ENCODE measurements at regions not wholly inside any gene's neighbourhood (a gene's known extent, or its start where the extent isn't known, plus 50 kb on each side); places are given as distances from the start of the nearest gene placed in this dataset.

- no peak overlapping the region for H3K27ac ChIP-seq
- TF ChIP-seq CTCF (IDR thresholded peaks at IDR 0.05) (no peak), ZFX (IDR thresholded peaks at IDR 0.05; ENCODE audit: borderline replicate concordance) (no peak)
These were observed 163.4 kb upstream of the CHRM3 start for GRCh38 chr1:239222999-239223398.

GRCh38 chr1:239221656-239222055 lies 164.7 kb upstream of the CHRM3 start:
- no peak for TF ChIP-seq ZFX (IDR thresholded peaks at IDR 0.05; ENCODE audit: borderline replicate concordance)
- TF ChIP-seq CTCF (IDR thresholded peaks at IDR 0.05), result no peak
- H3K27ac ChIP-seq, result no peak overlapping the region

GRCh38 chr1:239219679-239220078 lies 166.7 kb upstream of the CHRM3 start:
- no peak for TF ChIP-seq CTCF (IDR thresholded peaks at IDR 0.05)
- no peak for TF ChIP-seq ZFX (IDR thresholded peaks at IDR 0.05; ENCODE audit: borderline replicate concordance)
- H3K27ac ChIP-seq, result no peak overlapping the region

- TF ChIP-seq CTCF (IDR thresholded peaks at IDR 0.05) (no peak), ZFX (IDR thresholded peaks at IDR 0.05; ENCODE audit: borderline replicate concordance) (no peak)
- H3K27ac ChIP-seq, result no peak overlapping the region
These were observed 168.1 kb upstream of the CHRM3 start for GRCh38 chr1:239218301-239218700.

GRCh38 chr1:239212811-239213220 lies 173.6 kb upstream of the CHRM3 start:
- TF ChIP-seq ZFX (IDR thresholded peaks at IDR 0.05; ENCODE audit: borderline replicate concordance) (no peak), CTCF (IDR thresholded peaks at IDR 0.05) (no peak)
- peak overlapping the region; percentile 3; the same call in 1 of the 2 replicates for H3K27ac ChIP-seq

GRCh38 chr1:239209591-239209990 lies 176.8 kb upstream of the CHRM3 start:
- TF ChIP-seq CTCF (IDR thresholded peaks at IDR 0.05), result no peak
- no peak for TF ChIP-seq ZFX (IDR thresholded peaks at IDR 0.05; ENCODE audit: borderline replicate concordance)
- H3K27ac ChIP-seq, result no peak overlapping the region

GRCh38 chr1:239204401-239204800 lies 182.0 kb upstream of the CHRM3 start:
- TF ChIP-seq ZFX (IDR thresholded peaks at IDR 0.05; ENCODE audit: borderline replicate concordance), result no peak
- H3K27ac ChIP-seq, result no peak overlapping the region

GRCh38 chr1:239197871-239198270 lies 188.5 kb upstream of the CHRM3 start:
- no peak for TF ChIP-seq ZFX (IDR thresholded peaks at IDR 0.05; ENCODE audit: borderline replicate concordance)
- no peak for TF ChIP-seq CTCF (IDR thresholded peaks at IDR 0.05)

More at GRCh38 chr1:239197871-239198270, 188.5 kb upstream of the CHRM3 start:
- H3K27ac ChIP-seq, result no peak overlapping the region

All from 22Rv1 (cell line).